Lung (tissue), 12 donors: ENCODE measurements at regions not wholly inside any gene's neighbourhood (a gene's known extent, or its start where the extent isn't known, plus 50 kb on each side); places are given as distances from the start of the nearest gene placed in this dataset. TPM values are rescaled to one million over a fixed set of nuclear protein-coding genes. Genes with fewer than 3 reads are reported as not detected.

Experiments used
- ATAC-seq: fragments of 200-7000 bp; cut with Tn5 transposase; one replicate; pipeline ENCODE4 v1.9.1; 2020; ENCODE audit warnings: moderate number of reproducible peaks; ENCODE audit not compliant: insufficient read depth, low FRiP score
- DNase-seq, 3 donors: peaks; one replicate each; pipeline ENCODE4 v3.0.0-alpha.2; 2013 to 2017
- H3K27ac ChIP-seq, 2 donors: one replicate each; pipeline ENCODE4 v1.5.1; 2013; ENCODE audit warnings: mild to moderate bottlenecking in 2 of 2, moderate library complexity in 2 of 2, control low read depth in 1 of 2, inconsistent platforms in 1 of 2, low read depth in 1 of 2, low read length in 1 of 2
- H3K27me3 ChIP-seq, 3 donors: one replicate each; pipeline ENCODE4 v1.5.1; 2013; ENCODE audit warnings: low read length in 2 of 3; ENCODE audit not compliant: control insufficient read depth in 3 of 3, insufficient read depth in 3 of 3
- H3K36me3 ChIP-seq, 4 donors: one replicate each; pipeline ENCODE4 v1.5.1; 2013; ENCODE audit warnings: low read length in 4 of 4, mild to moderate bottlenecking in 1 of 4, moderate library complexity in 1 of 4; ENCODE audit not compliant: control insufficient read depth in 4 of 4, insufficient read depth in 4 of 4
- H3K4me1 ChIP-seq, 5 donors: one replicate each; pipeline ENCODE4 v1.5.1; 2013; ENCODE audit warnings: low read length in 5 of 5, mild to moderate bottlenecking in 2 of 5, moderate library complexity in 1 of 5; ENCODE audit not compliant: control insufficient read depth in 5 of 5, insufficient read depth in 5 of 5
- H3K4me3 ChIP-seq: one replicate; pipeline ENCODE4 v1.5.1; 2013; ENCODE audit warnings: mild to moderate bottlenecking, control low read depth, moderate library complexity
- H3K9ac ChIP-seq, 2 donors: one replicate each; pipeline ENCODE4 v1.5.1; 2013; ENCODE audit warnings: low read length in 2 of 2, control low read depth in 1 of 2; ENCODE audit not compliant: insufficient read depth in 1 of 2
- H3K9me3 ChIP-seq, 4 donors: one replicate each; pipeline ENCODE4 v1.5.1; 2013; ENCODE audit warnings: low read length in 3 of 4, mild to moderate bottlenecking in 1 of 4, moderate library complexity in 1 of 4; ENCODE audit not compliant: control insufficient read depth in 4 of 4, insufficient read depth in 3 of 4
- CTCF ChIP-seq: IDR thresholded peaks from 2 replicates; pipeline ENCODE4 v1.5.1; 2012; ENCODE audit warnings: mild to moderate bottlenecking; ENCODE audit errors: control extremely low read depth, extremely low read depth
- WGBS, 2 donors: extraction: QIAGEN DNeasy Blood & Tissue Kit; methylation state at CpG; one replicate each; pipeline ENCODE4 v1.1.7; 2013; 5-methylcytosine and 5-hydroxymethylcytosine counted together
- small RNA-seq: library from RNA; depleted of rRNA; stranded (forward); fragments of <200 nt; gene quantifications from one replicate; pipeline ENCODE3, GENCODE V24; 2014; ENCODE audit warnings: low replicate concordance
- donor health status: control.
- donor health status: control.
- donor health status: Bipolar disorder and iron deficiency.
- donor health status: healthy.
- donor health status: DM: yes; HTN: yes; CAD: no.

- no peak overlapping the region for H3K27ac ChIP-seq
- no peaks in the 10 kb centered on the region for H3K9me3 ChIP-seq
- WGBS, 2 donors = 61 to 68% methylated on average over 9 of the region's 9 CpGs
- DNase-seq (peak in 1 of 3 donors; percentile 6), ATAC-seq (no peak)
- H3K4me1 ChIP-seq = peaks cover 0 to 6% (median 0%) of the 10 kb centered on the region in 5 donors
- no peaks in the 10 kb centered on the region for H3K36me3 ChIP-seq
- no peaks in the 10 kb centered on the region for H3K27me3 ChIP-seq
- TF ChIP-seq CTCF = no peak
- H3K9ac ChIP-seq = no peak overlapping the region
- H3K4me3 ChIP-seq = no peak overlapping the region
Observed at GRCh38 chr18:7516266-7517117, 50.6 kb upstream of the PTPRM start.

Small RNA genes lying in the stretch of these regions (small RNA-seq; reads per million reads assigned to genes)
- gene RF00554 = not detected
